Activated CD4-positive, alpha-beta memory T cell treated with anti-CD3 and anti-CD28 coated beads for 36 hours (primary cell): ENCODE measurements at regions not wholly inside any gene's neighbourhood (a gene's known extent, or its start where the extent isn't known, plus 50 kb on each side); places are given as distances from the start of the nearest gene placed in this dataset.
"Not testable (repeated sequence)": the region's sequence is repeated elsewhere in the genome, so short reads cannot be mapped to it uniquely, and the experiment has no call there.

Experiments used
- CTCF ChIA-PET: fragments of 350-600 bp; sonication (Branson Sonifier 250); formaldehyde crosslinking; loops from one replicate; lab custom pipeline; 2021; ENCODE audit warnings: antibody characterized with exemption, inconsistent platforms; lab: Charles Lee
- POLR2A ChIA-PET: fragments of 350-600 bp; sonication (Branson Sonifier 250); formaldehyde crosslinking; loops from one replicate; lab custom pipeline; 2021; ENCODE audit warnings: antibody characterized with exemption; lab: Charles Lee
- DNase-seq: peaks from one replicate; pipeline ENCODE4 v3.0.0-alpha.2; 2020
- H3K27ac Mint-ChIP-seq: one replicate; pipeline ENCODE4 v1.8.0; 2021; ENCODE audit warnings: mixed read lengths
- H3K27me3 Mint-ChIP-seq: one replicate; pipeline ENCODE4 v1.8.0; 2021; ENCODE audit warnings: mixed read lengths
- H3K36me3 Mint-ChIP-seq: one replicate; pipeline ENCODE4 v1.8.0; 2021; ENCODE audit warnings: mixed read lengths
- H3K4me1 Mint-ChIP-seq: one replicate; pipeline ENCODE4 v1.8.0; 2021; ENCODE audit warnings: low read depth, mixed read lengths
- H3K4me3 Mint-ChIP-seq: one replicate; pipeline ENCODE4 v1.8.0; 2021; ENCODE audit warnings: mild to moderate bottlenecking, mixed read lengths
- H3K9me3 Mint-ChIP-seq: one replicate; pipeline ENCODE4 v1.8.0; 2021; ENCODE audit warnings: mixed read lengths
- intact Hi-C: fragments of 100-400 bp; cut with micrococcal nuclease; formaldehyde crosslinking; loops from one replicate; pipeline ENCODE4 v1.15.1; 2023

DNA sequence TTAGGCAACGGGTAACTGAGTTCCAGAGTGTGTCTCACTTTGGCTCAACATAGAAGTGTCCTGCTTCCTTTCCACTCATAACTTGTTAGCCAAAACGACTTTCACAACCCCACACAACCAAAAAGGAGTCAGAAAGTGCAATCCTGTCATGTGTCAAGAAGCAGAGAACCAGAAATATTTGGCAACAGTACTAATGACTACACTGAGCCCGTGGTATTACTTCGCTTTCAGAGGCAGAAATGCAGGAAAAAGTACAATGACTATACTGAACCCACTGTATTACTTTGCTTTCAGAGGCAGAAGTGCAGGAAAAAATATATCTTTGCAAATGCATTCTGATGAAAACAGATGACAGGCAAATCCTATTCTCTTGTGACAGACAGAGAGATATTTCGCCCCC is 484.6 kb downstream of the KIF2B start:
- Mint-ChIP-seq H3K9me3 (no peaks in the 10 kb centered on the region), H3K4me3 (no peak overlapping the region), H3K27ac (no peak overlapping the region), H3K4me1 (no peaks in the 10 kb centered on the region), H3K27me3 (no peaks in the 10 kb centered on the region), H3K36me3 (no peaks in the 10 kb centered on the region)
- intact Hi-C loops = no loop called here
- DNase-seq = no peak
- ChIA-PET CTCF (no interaction called here), POLR2A (no interaction called here)

DNA sequence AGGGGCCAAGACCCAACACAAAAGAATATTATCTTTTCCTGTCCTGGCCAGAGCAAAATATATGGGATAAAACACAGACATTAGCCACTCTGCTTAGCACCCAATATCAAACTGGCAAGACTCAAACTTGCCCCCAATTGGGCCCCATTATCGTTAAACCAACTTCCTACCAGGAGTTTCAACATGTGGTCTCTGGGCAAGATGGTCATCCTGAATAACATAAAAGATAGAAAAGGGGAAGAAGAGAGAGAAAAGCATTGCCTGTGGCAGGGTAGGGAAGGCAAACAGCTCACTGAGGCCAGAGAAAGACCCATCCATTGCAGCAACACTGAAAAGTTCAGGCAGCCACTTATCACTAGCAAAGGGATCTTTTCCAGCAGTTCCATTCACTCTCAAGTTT is 502.1 kb downstream of the KIF2B start:
- CTCF ChIA-PET = no interaction called here
- no peak for DNase-seq
- peaks cover 38% of the 10 kb centered on the region for H3K9me3 Mint-ChIP-seq
- H3K4me3 Mint-ChIP-seq = no peak overlapping the region
- H3K27ac Mint-ChIP-seq = no peak overlapping the region
- POLR2A ChIA-PET = no interaction called here
- H3K4me1 Mint-ChIP-seq = no peaks in the 10 kb centered on the region
- intact Hi-C loops = no loop called here
- H3K27me3 Mint-ChIP-seq = no peaks in the 10 kb centered on the region
- H3K36me3 Mint-ChIP-seq = no peaks in the 10 kb centered on the region

GRCh38 chr17:54339731-54340130 is 517.0 kb downstream of the KIF2B start:
- Mint-ChIP-seq H3K27me3 (no peaks in the 10 kb centered on the region), H3K36me3 (no peaks in the 10 kb centered on the region), H3K4me3 (no peak overlapping the region), H3K4me1 (no peaks in the 10 kb centered on the region), H3K27ac (no peak overlapping the region), H3K9me3 (peaks cover 3% of the 10 kb centered on the region)
- CTCF ChIA-PET = interaction anchor here (0.6 kb wide), 1 partner anchor 147 kb away, joined by 3 read pairs; no protein-coding TSS in a partner anchor
- intact Hi-C loops = no loop called here
- POLR2A ChIA-PET = no interaction called here
- no peak for DNase-seq

DNA sequence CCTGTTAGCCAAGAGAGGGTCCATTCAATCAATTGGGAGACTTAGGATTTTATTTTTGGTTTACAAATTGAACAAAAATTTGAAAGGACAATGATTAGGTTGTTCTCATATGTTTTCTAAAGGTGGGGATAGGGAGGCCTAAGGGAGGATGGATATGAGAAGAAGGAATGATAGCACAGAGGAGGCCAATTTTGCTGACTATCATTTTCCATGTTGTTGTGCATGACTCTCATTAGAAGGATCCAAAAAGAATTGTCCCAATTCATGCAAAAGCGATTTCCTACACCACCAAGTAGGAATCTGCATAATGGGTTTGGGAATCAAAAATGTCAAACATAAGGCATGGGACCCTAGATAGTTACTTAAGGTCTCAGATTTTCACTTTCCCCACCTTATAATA is 524.8 kb downstream of the KIF2B start:
- intact Hi-C loops = no loop called here
- ChIA-PET CTCF (no interaction called here), POLR2A (no interaction called here)
- Mint-ChIP-seq H3K27me3 (no peaks in the 10 kb centered on the region), H3K4me3 (no peak overlapping the region), H3K27ac (no peak overlapping the region), H3K9me3 (peaks cover 3% of the 10 kb centered on the region), H3K36me3 (no peaks in the 10 kb centered on the region), H3K4me1 (no peaks in the 10 kb centered on the region)
- no peak for DNase-seq

DNA sequence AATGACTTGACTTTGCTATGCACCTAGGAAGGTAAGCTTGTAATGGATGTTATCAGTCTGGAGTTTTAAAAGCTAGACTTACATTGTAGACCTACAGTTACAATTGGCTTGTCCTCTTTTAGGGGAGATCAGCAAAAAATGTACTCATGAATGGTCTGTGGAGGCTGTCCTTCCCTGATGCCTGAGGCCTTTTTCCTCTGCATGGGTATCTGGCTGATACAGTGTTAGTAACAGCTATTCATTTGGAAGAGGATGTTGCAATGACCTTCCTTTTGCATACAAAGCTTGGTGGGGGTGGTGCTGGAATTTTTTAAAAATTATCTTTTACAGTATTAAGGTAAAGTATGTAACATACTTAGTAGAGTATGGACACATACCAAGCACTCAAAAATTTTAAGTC is 525.5 kb downstream of the KIF2B start:
- H3K36me3 Mint-ChIP-seq = no peaks in the 10 kb centered on the region
- H3K4me3 Mint-ChIP-seq = no peak overlapping the region
- no peak for DNase-seq
- peaks cover 3% of the 10 kb centered on the region for H3K9me3 Mint-ChIP-seq
- POLR2A ChIA-PET = no interaction called here
- H3K4me1 Mint-ChIP-seq = no peaks in the 10 kb centered on the region
- intact Hi-C loops = no loop called here
- no peaks in the 10 kb centered on the region for H3K27me3 Mint-ChIP-seq
- no peak overlapping the region for H3K27ac Mint-ChIP-seq
- CTCF ChIA-PET = no interaction called here

- intact Hi-C loops = no loop called here
Measured at GRCh38 chr17:54353789-54354525, 531.2 kb downstream of the KIF2B start.

DNA sequence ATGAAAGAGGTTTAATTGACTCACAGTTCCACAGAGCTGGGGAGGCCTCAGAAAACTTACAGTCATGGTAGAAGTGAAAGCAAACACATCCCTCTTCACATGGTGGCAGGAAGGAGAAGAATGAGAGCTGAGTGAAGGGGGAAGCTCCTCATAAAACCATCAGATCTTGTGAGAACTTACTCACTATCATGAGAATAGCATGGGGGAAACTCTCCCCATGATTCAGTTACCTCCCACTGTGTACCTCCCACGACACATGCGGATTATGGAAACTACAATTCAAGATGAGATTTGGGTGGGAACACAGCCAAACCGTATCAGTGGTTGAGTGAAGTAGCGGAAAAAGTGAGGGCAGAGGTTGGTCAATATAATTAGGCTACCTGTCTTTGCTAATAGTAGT is 538.3 kb downstream of the KIF2B start:
- POLR2A ChIA-PET = not testable (repeated sequence)

More at GRCh38 chr17:54353789-54354525, 531.2 kb downstream of the KIF2B start:
- ChIA-PET POLR2A (no interaction called here), CTCF (no interaction called here)
- DNase-seq = no peak
- Mint-ChIP-seq H3K27me3 (no peaks in the 10 kb centered on the region), H3K27ac (no peak overlapping the region), H3K9me3 (peaks cover 11% of the 10 kb centered on the region), H3K4me1 (no peaks in the 10 kb centered on the region), H3K36me3 (no peaks in the 10 kb centered on the region), H3K4me3 (no peak overlapping the region)

GRCh38 chr17:54368906-54369305 is 531.7 kb upstream of the TOM1L1 start:
- CTCF ChIA-PET = no interaction called here

More for the DNA sequence above, 538.3 kb downstream of the KIF2B start:
- CTCF ChIA-PET, H3K27me3 Mint-ChIP-seq, H3K27ac Mint-ChIP-seq, DNase-seq, H3K4me3 Mint-ChIP-seq, intact Hi-C loops, H3K36me3 Mint-ChIP-seq, H3K4me1 Mint-ChIP-seq: not testable (repeated sequence)
- peaks cover 13% of the 10 kb centered on the region for H3K9me3 Mint-ChIP-seq

DNA sequence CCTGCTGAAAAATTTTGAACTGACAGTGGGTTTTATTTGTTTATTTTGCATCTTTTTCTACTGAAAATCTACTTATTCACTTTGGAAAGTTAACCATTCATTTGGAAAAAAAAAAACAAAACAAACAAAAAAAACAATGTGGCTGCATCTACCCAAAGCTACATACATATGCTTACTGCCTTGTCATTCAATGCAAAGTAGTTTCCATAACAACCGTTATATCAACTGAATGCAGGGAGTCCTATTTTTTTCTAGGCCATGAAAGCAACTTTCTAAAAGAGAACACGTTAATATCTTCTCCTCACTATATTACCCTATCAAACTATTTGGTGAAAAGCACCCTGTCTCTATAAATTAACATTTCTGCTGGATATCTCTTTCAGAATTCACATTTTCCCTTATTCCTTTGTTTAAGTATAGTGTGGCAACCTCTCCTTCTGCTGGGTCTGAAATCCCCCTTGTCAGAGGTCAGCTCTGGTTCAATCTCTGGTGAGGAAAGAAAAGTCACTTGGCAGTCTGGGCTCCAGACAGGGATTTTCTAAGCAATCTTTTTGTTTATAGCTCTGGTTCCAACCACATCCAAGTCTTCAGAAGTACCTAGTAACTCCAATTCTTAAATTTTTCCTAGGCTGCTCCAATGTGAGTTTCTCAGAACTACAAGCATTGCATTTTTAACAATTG is 528.4 kb upstream of the TOM1L1 start:
- Mint-ChIP-seq H3K36me3 (no peaks in the 10 kb centered on the region), H3K4me1 (no peaks in the 10 kb centered on the region), H3K4me3 (no peak overlapping the region), H3K27me3 (no peaks in the 10 kb centered on the region), H3K27ac (no peak overlapping the region), H3K9me3 (no peaks in the 10 kb centered on the region)
- DNase-seq = no peak
- ChIA-PET POLR2A (no interaction called here), CTCF (no interaction called here)
- intact Hi-C loops = no loop called here

More at GRCh38 chr17:54368906-54369305, 531.7 kb upstream of the TOM1L1 start:
- no peak for DNase-seq
- intact Hi-C loops = no loop called here
- H3K4me1 Mint-ChIP-seq = no peaks in the 10 kb centered on the region
- H3K36me3 Mint-ChIP-seq = no peaks in the 10 kb centered on the region
- no peak overlapping the region for H3K4me3 Mint-ChIP-seq
- no peaks in the 10 kb centered on the region for H3K9me3 Mint-ChIP-seq
- POLR2A ChIA-PET = no interaction called here
- no peak overlapping the region for H3K27ac Mint-ChIP-seq
- no peaks in the 10 kb centered on the region for H3K27me3 Mint-ChIP-seq

DNA sequence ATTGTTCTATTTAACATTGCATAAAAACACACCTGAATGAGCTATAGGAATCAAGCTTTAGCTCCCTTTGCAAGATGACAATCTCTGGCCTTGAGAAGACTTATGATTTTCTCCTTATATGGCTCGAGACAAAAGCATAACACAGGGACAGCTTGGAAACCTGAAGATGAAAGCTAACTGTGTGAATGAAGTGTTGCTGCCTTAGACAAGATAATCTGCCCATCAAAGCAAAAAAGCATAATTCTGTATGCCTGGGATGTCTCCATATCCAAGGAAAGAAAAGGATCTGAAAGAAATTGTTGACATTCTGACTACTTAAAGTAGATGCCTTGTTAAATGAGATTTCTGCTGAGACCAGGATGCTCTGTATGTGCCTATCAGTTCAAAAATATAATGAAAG is 526.7 kb upstream of the TOM1L1 start:
- H3K27me3 Mint-ChIP-seq = no peaks in the 10 kb centered on the region
- no peaks in the 10 kb centered on the region for H3K36me3 Mint-ChIP-seq
- no peaks in the 10 kb centered on the region for H3K4me1 Mint-ChIP-seq
- ChIA-PET POLR2A (no interaction called here), CTCF (no interaction called here)
- no peaks in the 10 kb centered on the region for H3K9me3 Mint-ChIP-seq
- no peak overlapping the region for H3K4me3 Mint-ChIP-seq
- intact Hi-C loops = no loop called here
- no peak overlapping the region for H3K27ac Mint-ChIP-seq
- no peak for DNase-seq

DNA sequence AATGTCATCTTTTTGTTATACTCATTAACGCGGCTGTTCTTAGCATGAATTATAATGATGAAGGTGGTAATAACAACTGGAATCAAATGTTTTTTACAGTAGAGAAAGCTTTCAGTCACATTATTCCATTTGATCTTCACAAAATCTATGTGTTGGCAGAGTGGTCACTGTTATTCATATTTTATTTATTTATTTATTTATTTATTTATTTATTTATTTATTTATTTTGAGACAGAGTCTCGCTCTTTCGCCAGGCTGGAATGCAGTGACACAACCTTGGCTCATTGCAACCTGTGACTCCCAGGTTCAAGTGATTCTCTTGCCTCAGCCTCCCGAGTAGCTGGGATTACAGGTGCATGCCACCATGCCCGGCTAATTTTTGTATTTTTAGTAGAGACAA is 524.2 kb upstream of the TOM1L1 start:
- H3K27ac Mint-ChIP-seq, H3K27me3 Mint-ChIP-seq, intact Hi-C loops, DNase-seq, H3K4me3 Mint-ChIP-seq, H3K4me1 Mint-ChIP-seq, POLR2A ChIA-PET, H3K9me3 Mint-ChIP-seq, H3K36me3 Mint-ChIP-seq, CTCF ChIA-PET: not testable (repeated sequence)

DNA sequence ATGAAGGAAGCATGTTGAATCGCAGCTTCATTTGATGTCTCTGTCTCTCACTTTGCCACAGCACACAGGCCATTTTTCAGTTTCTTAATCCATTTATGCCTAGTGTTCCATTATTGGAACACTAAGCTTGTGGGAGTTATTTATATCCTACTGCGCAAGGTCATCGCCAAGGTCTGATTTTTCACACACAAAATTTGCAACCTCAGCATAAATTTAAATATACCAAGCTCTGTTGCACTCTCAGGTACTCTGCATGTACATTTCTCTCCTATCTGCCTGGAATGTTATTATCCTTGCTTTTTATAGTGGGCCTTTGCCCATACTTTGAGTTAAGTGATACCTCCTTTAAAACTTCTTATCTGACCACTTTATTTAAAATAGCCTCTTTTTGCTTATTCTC is 519.2 kb upstream of the TOM1L1 start:
- ChIA-PET CTCF (no interaction called here), POLR2A (no interaction called here)
- H3K36me3 Mint-ChIP-seq = no peaks in the 10 kb centered on the region
- DNase-seq = no peak
- peaks cover 3% of the 10 kb centered on the region for H3K9me3 Mint-ChIP-seq
- no peak overlapping the region for H3K27ac Mint-ChIP-seq
- no peak overlapping the region for H3K4me3 Mint-ChIP-seq
- H3K27me3 Mint-ChIP-seq = no peaks in the 10 kb centered on the region
- intact Hi-C loops = no loop called here
- no peaks in the 10 kb centered on the region for H3K4me1 Mint-ChIP-seq

DNA sequence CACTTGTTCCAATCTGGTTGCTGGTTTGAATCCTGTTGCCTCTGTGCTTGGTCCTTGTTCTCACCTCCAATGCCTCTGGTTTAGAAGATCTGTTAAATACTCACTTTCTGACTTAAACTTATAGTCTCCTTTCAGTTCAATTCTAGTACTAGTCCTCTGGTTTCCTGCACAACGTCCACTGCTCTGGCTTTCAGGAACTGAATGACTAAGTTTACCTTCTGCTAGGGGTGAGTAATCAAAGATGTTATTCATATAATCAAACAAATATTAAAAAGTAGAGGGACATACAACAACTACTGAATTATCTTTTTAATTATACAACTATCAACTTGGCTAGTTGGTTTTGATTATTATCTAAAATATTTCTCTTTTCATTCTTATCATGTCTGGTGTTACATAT is 496.4 kb upstream of the TOM1L1 start:
- Mint-ChIP-seq H3K27me3 (no peaks in the 10 kb centered on the region), H3K27ac (no peak overlapping the region)
- CTCF ChIA-PET = no interaction called here

More for the DNA sequence above, 496.4 kb upstream of the TOM1L1 start:
- Mint-ChIP-seq H3K36me3 (no peaks in the 10 kb centered on the region), H3K4me3 (no peak overlapping the region), H3K9me3 (no peaks in the 10 kb centered on the region), H3K4me1 (no peaks in the 10 kb centered on the region)
- POLR2A ChIA-PET = no interaction called here
- DNase-seq = no peak
- intact Hi-C loops = no loop called here
